ENCODE measurements at regions not wholly inside any gene's neighbourhood (a gene's known extent, or its start where the extent isn't known, plus 50 kb on each side); places are given as distances from the start of the nearest gene placed in this dataset.

DNA sequence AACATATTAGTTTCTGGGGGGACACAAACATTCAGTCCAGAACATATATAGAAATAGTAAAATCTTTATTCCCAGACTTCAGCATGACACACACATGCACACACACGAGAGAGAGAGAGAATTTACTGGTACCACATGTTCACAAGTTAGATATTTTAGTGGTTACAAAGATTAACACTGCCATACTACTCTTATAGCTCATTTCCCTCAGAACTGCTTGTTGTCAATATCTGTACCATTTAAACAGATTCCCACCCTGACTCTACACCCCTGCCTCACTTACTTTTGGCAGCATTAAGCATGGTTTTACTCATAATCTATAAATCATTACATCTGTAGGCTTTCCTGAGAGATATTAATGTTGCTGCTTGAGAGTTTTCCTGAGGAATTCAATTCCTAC is 524.7 kb upstream of the HTR2A start:
- H3K27me3 Mint-ChIP-seq (ENCODE audit: low read depth in 2 of 2) = no peaks in the 10 kb centered on the region
- H3K36me3 Mint-ChIP-seq = no peaks in the 10 kb centered on the region
- H3K36me3 ChIP-seq (ENCODE audit: control insufficient read depth, insufficient read depth, low read length) = no peaks in the 10 kb centered on the region
- 60% methylated on average over 1 of the region's 1 CpG for WGBS (ENCODE audit: insufficient coverage)
- no peaks in the 10 kb centered on the region for H3K4me1 ChIP-seq (ENCODE audit: control insufficient read depth, insufficient read depth, low read length)
- H3K4me1 Mint-ChIP-seq = no peaks in the 10 kb centered on the region
- peaks cover 0 to 3% of the 10 kb centered on the region in 2 donors for H3K9me3 Mint-ChIP-seq
- DNase-seq (no peak), ATAC-seq (no peak)
- H3K4me3 ChIP-seq (ENCODE audit: low read length) = no peak overlapping the region
- intact Hi-C loops (cut with micrococcal nuclease) = no loop called here
- no peaks in the 10 kb centered on the region for H3K9me3 ChIP-seq (ENCODE audit: control insufficient read depth, insufficient read depth, low read length)
- no peaks in the 10 kb centered on the region for H3K27me3 ChIP-seq (ENCODE audit: control insufficient read depth, insufficient read depth, low read length)
- TF ChIP-seq, protein P1, sequence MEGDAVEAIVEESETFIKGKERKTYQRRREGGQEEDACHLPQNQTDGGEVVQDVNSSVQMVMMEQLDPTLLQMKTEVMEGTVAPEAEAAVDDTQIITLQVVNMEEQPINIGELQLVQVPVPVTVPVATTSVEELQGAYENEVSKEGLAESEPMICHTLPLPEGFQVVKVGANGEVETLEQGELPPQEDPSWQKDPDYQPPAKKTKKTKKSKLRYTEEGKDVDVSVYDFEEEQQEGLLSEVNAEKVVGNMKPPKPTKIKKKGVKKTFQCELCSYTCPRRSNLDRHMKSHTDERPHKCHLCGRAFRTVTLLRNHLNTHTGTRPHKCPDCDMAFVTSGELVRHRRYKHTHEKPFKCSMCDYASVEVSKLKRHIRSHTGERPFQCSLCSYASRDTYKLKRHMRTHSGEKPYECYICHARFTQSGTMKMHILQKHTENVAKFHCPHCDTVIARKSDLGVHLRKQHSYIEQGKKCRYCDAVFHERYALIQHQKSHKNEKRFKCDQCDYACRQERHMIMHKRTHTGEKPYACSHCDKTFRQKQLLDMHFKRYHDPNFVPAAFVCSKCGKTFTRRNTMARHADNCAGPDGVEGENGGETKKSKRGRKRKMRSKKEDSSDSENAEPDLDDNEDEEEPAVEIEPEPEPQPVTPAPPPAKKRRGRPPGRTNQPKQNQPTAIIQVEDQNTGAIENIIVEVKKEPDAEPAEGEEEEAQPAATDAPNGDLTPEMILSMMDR (IDR thresholded peaks at IDR 0.05) = no peak
- H3K27ac ChIP-seq (ENCODE audit: low read length) = no peak overlapping the region
- no peak overlapping the region for H3K27ac Mint-ChIP-seq
- no peak overlapping the region for H3K4me3 Mint-ChIP-seq

DNA sequence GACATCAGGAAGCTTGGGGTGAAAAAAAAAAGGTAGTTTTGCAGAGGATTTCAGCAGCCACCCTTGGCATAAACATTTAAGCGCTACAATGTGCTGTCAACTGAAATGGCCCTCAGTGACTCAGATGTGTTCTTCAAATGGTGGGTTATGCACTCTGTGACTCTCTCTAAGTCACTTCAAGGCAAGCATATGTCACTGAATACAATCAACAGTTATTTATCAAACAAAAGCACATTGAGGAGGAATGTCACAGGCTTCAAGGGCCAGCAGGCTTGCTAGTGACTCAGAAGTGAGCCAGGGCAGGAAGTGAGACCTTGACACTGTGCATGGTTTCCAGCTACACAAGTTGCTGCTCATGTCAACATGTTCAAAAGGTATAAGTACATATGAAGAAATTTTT is 523.7 kb upstream of the HTR2A start:
- Histone ChIP-seq H3K36me3 (ENCODE audit: control insufficient read depth, insufficient read depth, low read length) (no peaks in the 10 kb centered on the region), H3K4me1 (ENCODE audit: control insufficient read depth, insufficient read depth, low read length) (no peaks in the 10 kb centered on the region), H3K27ac (ENCODE audit: low read length) (no peak overlapping the region), H3K4me3 (ENCODE audit: low read length) (no peak overlapping the region), H3K27me3 (ENCODE audit: control insufficient read depth, insufficient read depth, low read length) (no peaks in the 10 kb centered on the region), H3K9me3 (ENCODE audit: control insufficient read depth, insufficient read depth, low read length) (no peaks in the 10 kb centered on the region)
- peaks cover 0 to 3% of the 10 kb centered on the region in 2 donors for H3K9me3 Mint-ChIP-seq
- H3K27ac Mint-ChIP-seq = no peak overlapping the region
- ATAC-seq (no peak), DNase-seq (no peak)
- H3K4me1 Mint-ChIP-seq = no peaks in the 10 kb centered on the region
- intact Hi-C loops (cut with micrococcal nuclease) = no loop called here
- TF ChIP-seq, protein P1 (IDR thresholded peaks at IDR 0.05) = no peak
- no peaks in the 10 kb centered on the region for H3K36me3 Mint-ChIP-seq
- WGBS (ENCODE audit: insufficient coverage) = 92% methylated on average over 1 of the region's 1 CpG
- no peak overlapping the region for H3K4me3 Mint-ChIP-seq
- H3K27me3 Mint-ChIP-seq (ENCODE audit: low read depth in 2 of 2) = no peaks in the 10 kb centered on the region

DNA sequence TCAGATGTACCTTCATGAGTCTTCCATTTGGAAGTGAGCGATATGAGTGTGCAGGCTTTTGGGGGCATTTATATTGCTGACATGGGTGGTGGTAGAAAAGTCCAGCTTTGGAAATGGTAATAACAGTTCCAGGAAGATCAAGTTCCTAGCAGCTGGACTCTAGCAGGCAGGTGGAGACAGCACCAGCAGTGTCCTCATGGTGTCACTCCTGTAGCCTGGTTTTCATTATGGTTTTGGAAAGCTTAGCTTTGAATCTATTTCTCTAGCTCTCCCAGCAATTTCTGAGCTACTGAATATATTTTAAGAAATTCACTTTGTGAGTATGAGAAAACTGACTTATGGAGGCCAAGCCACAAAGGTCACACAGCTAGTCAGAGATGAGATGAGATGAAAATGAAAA is 523.2 kb upstream of the HTR2A start:
- Histone ChIP-seq H3K36me3 (ENCODE audit: control insufficient read depth, insufficient read depth, low read length) (no peaks in the 10 kb centered on the region), H3K4me1 (ENCODE audit: control insufficient read depth, insufficient read depth, low read length) (no peaks in the 10 kb centered on the region), H3K27me3 (ENCODE audit: control insufficient read depth, insufficient read depth, low read length) (no peaks in the 10 kb centered on the region), H3K9me3 (ENCODE audit: control insufficient read depth, insufficient read depth, low read length) (no peaks in the 10 kb centered on the region), H3K4me3 (ENCODE audit: low read length) (no peak overlapping the region), H3K27ac (ENCODE audit: low read length) (no peak overlapping the region)
- Mint-ChIP-seq H3K36me3 (no peaks in the 10 kb centered on the region), H3K9me3 (peaks cover 0 to 3% of the 10 kb centered on the region in 2 donors), H3K4me3 (no peak overlapping the region), H3K27ac (no peak overlapping the region), H3K27me3 (ENCODE audit: low read depth in 2 of 2) (no peaks in the 10 kb centered on the region), H3K4me1 (no peaks in the 10 kb centered on the region)
- 63% methylated on average over 1 of the region's 1 CpG for WGBS (ENCODE audit: insufficient coverage)
- TF ChIP-seq, protein P1 (IDR thresholded peaks at IDR 0.05) = no peak
- intact Hi-C loops (cut with micrococcal nuclease) = no loop called here
- DNase-seq = no peak
- no peak for ATAC-seq

DNA sequence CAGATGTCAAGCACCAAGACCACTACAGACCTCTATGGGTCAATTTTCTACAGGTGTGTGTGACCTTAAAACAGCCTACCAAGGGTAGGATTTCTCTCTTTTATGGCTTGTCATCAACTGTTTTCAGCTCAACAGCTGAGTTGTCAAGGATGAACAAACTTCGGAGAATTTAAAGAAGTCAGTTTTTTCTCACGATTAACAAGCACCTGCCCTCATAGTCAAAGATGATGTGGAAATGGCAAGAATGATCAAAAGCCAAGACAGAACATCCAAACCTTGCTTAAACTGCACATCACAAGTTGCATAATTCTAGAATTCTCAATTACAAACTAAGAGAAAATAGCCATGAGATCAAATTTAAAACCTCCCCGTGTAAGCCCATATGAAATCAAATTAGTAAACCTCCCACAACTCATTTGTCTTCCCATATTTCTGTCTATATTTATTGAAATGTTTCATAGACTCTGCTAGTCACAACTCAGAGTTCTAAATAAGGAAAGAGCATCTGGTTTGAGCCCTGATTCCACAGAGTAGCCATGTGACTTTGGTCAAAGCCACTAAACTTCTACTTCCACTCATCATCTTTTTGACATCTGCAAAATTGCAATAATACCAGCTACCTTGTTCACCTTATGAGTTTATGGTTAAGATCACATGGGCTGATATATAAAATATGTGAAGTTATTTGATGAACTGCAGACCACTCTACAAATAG is 521.5 kb upstream of the HTR2A start:
- H3K36me3 Mint-ChIP-seq = no peaks in the 10 kb centered on the region
- TF ChIP-seq, protein P1 (IDR thresholded peaks at IDR 0.05) = no peak
- H3K4me3 Mint-ChIP-seq = no peak overlapping the region
- H3K9me3 Mint-ChIP-seq = peaks cover 0 to 3% of the 10 kb centered on the region in 2 donors
- no peaks in the 10 kb centered on the region for H3K9me3 ChIP-seq (ENCODE audit: control insufficient read depth, insufficient read depth, low read length)
- no peaks in the 10 kb centered on the region for H3K27me3 ChIP-seq (ENCODE audit: control insufficient read depth, insufficient read depth, low read length)
- no peak overlapping the region for H3K27ac Mint-ChIP-seq
- no peak overlapping the region for H3K4me3 ChIP-seq (ENCODE audit: low read length)
- intact Hi-C loops (cut with micrococcal nuclease) = no loop called here
- WGBS (ENCODE audit: insufficient coverage) = 95% methylated on average over 3 of the region's 3 CpGs
- H3K4me1 ChIP-seq (ENCODE audit: control insufficient read depth, insufficient read depth, low read length) = no peaks in the 10 kb centered on the region
- H3K36me3 ChIP-seq (ENCODE audit: control insufficient read depth, insufficient read depth, low read length) = no peaks in the 10 kb centered on the region
- DNase-seq (no peak), ATAC-seq (no peak)
- H3K27me3 Mint-ChIP-seq (ENCODE audit: low read depth in 2 of 2) = no peaks in the 10 kb centered on the region
- no peaks in the 10 kb centered on the region for H3K4me1 Mint-ChIP-seq
- H3K27ac ChIP-seq (ENCODE audit: low read length) = no peak overlapping the region
